ENCODE measurements at regions not wholly inside any gene's neighbourhood (a gene's known extent, or its start where the extent isn't known, plus 50 kb on each side); places are given as distances from the start of the nearest gene placed in this dataset.

DNA sequence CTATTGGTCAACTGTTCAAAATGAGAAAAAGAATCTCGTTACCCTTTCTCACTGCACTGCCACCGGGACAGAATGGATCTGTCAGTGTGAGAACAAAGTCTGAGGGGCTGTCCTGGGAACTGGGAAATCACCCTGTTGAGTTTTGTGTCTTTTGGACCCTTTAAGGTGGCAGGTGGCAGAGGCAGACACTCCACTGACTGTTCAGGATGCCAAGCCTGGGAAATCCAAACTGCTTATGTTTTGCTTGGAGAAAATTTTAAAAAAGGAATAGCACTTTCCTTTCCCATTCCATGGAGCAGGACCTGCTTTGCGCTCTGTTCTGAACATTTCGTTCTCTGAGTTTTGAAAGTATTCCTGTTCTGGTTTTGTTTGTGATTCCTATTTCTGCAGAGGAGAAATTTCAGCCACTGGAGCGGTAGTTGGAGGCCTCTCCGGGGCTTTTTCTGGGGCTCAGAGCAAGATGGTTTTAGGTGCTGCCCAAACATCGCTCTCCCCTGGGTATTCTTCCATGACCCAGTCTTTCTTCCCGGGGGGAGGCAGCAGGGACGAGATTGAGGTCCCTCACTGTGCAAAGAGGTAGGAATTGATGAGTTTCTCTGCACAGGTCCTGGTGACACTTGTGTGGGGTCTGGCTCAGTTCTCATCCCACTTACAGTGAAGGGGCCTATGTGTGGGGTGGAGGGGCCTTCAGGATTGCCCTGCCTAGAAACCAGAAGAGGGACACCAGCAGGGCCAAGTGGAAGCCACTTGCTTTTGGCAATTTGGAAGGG, 138.5 kb upstream of the SYT13 start:
- TF ChIP-seq JUNB (IDR thresholded peaks at IDR 0.05; ENCODE audit: unreplicated experiment) (no peak), EZH2 (IDR thresholded peaks at IDR 0.05; ENCODE audit: low read depth, unreplicated experiment) (no peak), EZH2phosphoT487 (IDR thresholded peaks at IDR 0.05; ENCODE audit: unreplicated experiment) (no peak), POLR2AphosphoS5 (IDR thresholded peaks at IDR 0.05; ENCODE audit: low read depth) (no peak), CREB1 (CRISPR knock-in tag; IDR thresholded peaks at IDR 0.05; ENCODE audit: low read depth) (no peak), STAT1 (IDR thresholded peaks at IDR 0.05; ENCODE audit: unreplicated experiment) (no peak), ZNF331 (CRISPR knock-in tag; IDR thresholded peaks at IDR 0.05; ENCODE audit: low read depth) (no peak), NANOG (IDR thresholded peaks at IDR 0.05; ENCODE audit: borderline replicate concordance) (no peak)
- TF ChIP-seq, protein P1, sequence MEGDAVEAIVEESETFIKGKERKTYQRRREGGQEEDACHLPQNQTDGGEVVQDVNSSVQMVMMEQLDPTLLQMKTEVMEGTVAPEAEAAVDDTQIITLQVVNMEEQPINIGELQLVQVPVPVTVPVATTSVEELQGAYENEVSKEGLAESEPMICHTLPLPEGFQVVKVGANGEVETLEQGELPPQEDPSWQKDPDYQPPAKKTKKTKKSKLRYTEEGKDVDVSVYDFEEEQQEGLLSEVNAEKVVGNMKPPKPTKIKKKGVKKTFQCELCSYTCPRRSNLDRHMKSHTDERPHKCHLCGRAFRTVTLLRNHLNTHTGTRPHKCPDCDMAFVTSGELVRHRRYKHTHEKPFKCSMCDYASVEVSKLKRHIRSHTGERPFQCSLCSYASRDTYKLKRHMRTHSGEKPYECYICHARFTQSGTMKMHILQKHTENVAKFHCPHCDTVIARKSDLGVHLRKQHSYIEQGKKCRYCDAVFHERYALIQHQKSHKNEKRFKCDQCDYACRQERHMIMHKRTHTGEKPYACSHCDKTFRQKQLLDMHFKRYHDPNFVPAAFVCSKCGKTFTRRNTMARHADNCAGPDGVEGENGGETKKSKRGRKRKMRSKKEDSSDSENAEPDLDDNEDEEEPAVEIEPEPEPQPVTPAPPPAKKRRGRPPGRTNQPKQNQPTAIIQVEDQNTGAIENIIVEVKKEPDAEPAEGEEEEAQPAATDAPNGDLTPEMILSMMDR (conservative IDR thresholded peaks at IDR 0.05; ENCODE audit: low read depth in 2 of 2) = no peak
- TF ChIP-seq, protein P2, sequence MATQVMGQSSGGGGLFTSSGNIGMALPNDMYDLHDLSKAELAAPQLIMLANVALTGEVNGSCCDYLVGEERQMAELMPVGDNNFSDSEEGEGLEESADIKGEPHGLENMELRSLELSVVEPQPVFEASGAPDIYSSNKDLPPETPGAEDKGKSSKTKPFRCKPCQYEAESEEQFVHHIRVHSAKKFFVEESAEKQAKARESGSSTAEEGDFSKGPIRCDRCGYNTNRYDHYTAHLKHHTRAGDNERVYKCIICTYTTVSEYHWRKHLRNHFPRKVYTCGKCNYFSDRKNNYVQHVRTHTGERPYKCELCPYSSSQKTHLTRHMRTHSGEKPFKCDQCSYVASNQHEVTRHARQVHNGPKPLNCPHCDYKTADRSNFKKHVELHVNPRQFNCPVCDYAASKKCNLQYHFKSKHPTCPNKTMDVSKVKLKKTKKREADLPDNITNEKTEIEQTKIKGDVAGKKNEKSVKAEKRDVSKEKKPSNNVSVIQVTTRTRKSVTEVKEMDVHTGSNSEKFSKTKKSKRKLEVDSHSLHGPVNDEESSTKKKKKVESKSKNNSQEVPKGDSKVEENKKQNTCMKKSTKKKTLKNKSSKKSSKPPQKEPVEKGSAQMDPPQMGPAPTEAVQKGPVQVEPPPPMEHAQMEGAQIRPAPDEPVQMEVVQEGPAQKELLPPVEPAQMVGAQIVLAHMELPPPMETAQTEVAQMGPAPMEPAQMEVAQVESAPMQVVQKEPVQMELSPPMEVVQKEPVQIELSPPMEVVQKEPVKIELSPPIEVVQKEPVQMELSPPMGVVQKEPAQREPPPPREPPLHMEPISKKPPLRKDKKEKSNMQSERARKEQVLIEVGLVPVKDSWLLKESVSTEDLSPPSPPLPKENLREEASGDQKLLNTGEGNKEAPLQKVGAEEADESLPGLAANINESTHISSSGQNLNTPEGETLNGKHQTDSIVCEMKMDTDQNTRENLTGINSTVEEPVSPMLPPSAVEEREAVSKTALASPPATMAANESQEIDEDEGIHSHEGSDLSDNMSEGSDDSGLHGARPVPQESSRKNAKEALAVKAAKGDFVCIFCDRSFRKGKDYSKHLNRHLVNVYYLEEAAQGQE (IDR thresholded peaks at IDR 0.05; ENCODE audit: unreplicated experiment) = no peak

All from GM23338 (cell line).